Astrocyte of the cerebellum (primary cell): ENCODE measurements at regions not wholly inside any gene's neighbourhood (a gene's known extent, or its start where the extent isn't known, plus 50 kb on each side); places are given as distances from the start of the nearest gene placed in this dataset.
A peak's percentile ranks its signal among the peaks of the same experiment; 100 is the strongest.

ENCODE experiments used
- DNase-seq: peaks from one replicate; pipeline ENCODE4 v3.0.0-alpha.2; 2011; ENCODE audit warnings: low read depth
- H3K4me3 ChIP-seq: 2 replicates; pipeline ENCODE4 v1.5.1; 2011; ENCODE audit warnings: mild to moderate bottlenecking, low read depth, low read length, moderate library complexity
- CTCF ChIP-seq: IDR thresholded peaks from 2 replicates; pipeline ENCODE4 v1.5.1; 2012; ENCODE audit warnings: low read length, low read depth, moderate library complexity, mild to moderate bottlenecking; ENCODE audit errors: missing control alignments
- in situ Hi-C: cut with HindIII; loops from 2 replicates; pipeline ENCODE4 v1.10.0; 2017; ENCODE audit warnings: low sequenced_read_pairs

- no peak overlapping the region for H3K4me3 ChIP-seq
- no peak for DNase-seq
- no peak for TF ChIP-seq CTCF
- in situ Hi-C loops = no loop called here
Measured at GRCh38 chr16:86831366-86831765, 253.0 kb downstream of the FOXL1 start.

- in situ Hi-C loops = no loop called here
- no peak for DNase-seq
- H3K4me3 ChIP-seq = no peak overlapping the region
- TF ChIP-seq CTCF = no peak
Measured at GRCh38 chr16:86833136-86833535, 254.8 kb downstream of the FOXL1 start.

GRCh38 chr16:86834451-86835035 is 256.2 kb downstream of the FOXL1 start:
- H3K4me3 ChIP-seq = no peak overlapping the region
- no peak for DNase-seq
- in situ Hi-C loops = no loop called here
- TF ChIP-seq CTCF = peak; percentile 46

GRCh38 chr16:86835982-86836381 is 257.6 kb downstream of the FOXL1 start:
- in situ Hi-C loops = no loop called here
- TF ChIP-seq CTCF = no peak
- no peak for DNase-seq
- no peak overlapping the region for H3K4me3 ChIP-seq

GRCh38 chr16:86836503-86837129 is 258.3 kb downstream of the FOXL1 start:
- in situ Hi-C loops = no loop called here
- TF ChIP-seq CTCF = no peak
- no peak overlapping the region for H3K4me3 ChIP-seq
- peak; percentile 87 for DNase-seq

GRCh38 chr16:86843812-86844211 is 265.5 kb downstream of the FOXL1 start:
- no peak for DNase-seq
- no peak overlapping the region for H3K4me3 ChIP-seq
- in situ Hi-C loops = no loop called here
- no peak for TF ChIP-seq CTCF
